Dedifferentiated amniotic fluid mesenchymal stem cell (primary cell): ENCODE measurements at regions not wholly inside any gene's neighbourhood (a gene's known extent, or its start where the extent isn't known, plus 50 kb on each side); places are given as distances from the start of the nearest gene placed in this dataset.
A peak's percentile ranks its signal among the peaks of the same experiment; 100 is the strongest.
"Not testable (repeated sequence)": the region's sequence is repeated elsewhere in the genome, so short reads cannot be mapped to it uniquely, and the experiment has no call there.

ENCODE experiments used
- DNase-seq: peaks from one replicate; pipeline ENCODE4 v3.0.0-alpha.2; 2016; ENCODE audit errors: extremely low spot score

DNA sequence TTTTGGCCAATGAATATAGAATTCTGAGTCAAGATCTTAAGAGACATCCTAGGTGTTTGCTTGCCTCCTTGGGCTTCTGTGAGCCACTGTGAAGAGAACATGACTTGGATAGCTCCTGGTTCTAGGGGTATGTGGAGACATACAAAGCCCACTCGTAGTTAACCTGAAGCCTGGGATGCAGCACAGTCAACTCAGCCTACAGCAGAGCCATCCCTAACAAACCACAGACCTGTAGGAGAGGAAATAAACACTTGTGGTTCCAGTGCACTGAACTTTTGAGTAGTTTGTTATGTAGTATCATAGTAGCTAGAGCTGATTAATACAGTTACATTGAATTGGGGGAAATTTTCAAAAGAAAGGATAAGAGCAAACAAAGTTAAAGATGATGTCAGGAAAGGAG lies 474.4 kb upstream of the HSF2 start:
- no peak for DNase-seq

DNA sequence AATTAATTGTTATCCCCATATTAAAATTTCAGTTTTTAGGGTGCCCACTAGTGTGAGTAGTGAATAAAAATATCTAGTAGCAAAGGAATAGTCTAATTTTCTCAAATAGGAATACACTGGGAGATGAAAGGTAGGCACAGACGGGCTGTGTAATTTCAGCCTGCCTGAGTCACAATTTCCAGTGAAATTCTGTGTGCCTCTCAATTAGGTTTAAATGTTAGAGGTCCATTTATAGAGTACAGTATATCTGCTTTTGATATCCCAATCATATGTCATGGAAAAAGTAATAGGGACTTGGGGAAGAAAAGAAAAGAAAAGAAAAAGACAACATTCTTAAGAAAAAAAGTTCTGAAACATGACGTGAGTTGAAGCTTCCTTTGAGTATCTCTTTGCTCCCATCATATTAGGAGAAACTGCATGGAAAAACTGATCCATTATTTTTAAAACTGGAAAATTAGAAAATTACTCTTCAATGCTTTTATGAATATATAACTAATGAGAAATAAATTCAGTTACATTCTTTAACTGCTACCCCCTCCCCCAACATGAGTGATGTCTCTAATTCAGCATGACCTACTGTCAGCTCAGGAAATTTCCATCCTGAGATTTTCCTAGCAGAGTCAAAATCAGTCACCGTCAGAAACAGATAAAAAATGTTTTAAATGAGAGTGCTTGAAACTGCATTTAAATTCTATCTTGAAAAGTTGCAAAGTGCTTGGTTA lies 473.8 kb upstream of the HSF2 start:
- no peak for DNase-seq

DNA sequence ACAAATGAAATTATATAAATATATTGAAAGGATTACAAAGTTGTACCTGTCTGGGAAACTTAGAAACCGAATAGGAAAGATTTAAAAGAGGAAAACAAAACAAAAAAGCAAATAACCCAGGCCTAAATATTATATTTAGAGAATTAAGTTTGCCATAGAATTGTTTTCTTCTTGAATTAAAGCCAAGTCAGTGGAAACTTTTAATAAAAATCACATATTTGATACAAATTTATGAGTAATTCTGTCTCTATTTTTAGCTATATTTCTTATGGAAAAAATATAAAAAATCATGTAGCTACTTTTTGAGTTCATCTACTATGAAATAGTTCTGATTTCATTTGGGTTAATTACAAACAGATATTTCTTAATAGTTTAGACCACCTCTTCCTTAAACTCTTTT lies 470.2 kb upstream of the HSF2 start:
- no peak for DNase-seq

DNA sequence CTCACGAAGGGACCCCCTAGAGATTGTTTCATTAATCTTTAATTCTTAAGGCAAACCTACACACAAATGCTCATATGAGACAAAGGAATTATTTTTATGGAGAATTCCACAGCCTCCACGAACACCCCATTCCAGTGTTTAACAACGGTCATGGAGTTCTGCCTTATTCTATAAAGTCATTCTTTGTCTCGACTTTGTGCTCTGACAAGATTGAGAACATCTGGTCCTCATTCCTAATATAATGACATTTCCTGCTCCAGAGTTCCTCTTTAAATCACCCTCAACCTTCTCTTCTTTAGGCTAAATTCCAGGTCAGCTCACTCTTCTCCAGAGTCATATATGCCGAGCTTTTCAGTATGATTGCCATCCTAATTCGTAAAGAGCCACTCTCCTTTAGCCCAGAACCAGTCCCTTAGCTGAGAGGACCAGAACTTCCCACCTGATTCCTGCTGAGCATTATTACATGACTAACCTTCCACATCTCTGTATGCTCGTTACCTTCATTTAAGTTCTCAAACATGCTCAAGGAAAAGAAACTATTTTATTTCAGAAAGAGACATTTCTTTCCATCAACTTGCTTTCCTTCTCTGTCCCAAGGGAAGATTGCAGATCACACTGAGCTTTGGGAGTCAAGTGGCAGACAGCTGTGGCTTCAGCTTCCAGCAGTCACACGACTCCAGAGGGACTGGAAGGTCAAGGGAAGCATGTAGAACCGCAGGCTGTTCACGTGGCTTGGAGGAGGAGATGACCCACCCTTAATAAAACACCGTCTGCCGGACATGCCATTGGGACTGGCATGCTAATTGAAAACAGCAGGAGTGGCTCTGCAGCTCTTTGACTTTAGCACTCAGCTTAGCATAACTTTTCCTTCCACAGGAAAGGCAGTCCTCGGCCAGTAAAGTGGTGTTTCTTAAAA lies 467.1 kb upstream of the HSF2 start:
- DNase-seq = peak; percentile 95

DNA sequence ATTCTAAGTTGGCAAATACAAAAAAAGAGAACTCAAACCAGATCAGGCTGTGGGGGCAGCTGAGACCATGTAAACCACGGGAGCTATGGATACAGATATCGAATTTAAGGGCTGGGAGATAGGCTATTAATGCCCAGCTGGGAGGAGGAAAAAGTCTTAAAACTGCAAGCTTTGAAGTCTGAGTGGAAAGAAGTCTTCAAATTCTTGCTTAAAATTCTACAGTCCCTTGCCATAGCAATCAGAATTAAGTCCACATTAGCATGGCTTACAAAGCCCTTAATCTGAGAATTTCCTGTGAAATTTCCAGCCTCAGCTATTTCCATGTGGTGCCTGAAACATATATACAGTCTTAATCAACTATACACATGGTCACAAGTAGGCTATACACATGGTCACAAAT lies 465.0 kb upstream of the HSF2 start:
- no peak for DNase-seq

DNA sequence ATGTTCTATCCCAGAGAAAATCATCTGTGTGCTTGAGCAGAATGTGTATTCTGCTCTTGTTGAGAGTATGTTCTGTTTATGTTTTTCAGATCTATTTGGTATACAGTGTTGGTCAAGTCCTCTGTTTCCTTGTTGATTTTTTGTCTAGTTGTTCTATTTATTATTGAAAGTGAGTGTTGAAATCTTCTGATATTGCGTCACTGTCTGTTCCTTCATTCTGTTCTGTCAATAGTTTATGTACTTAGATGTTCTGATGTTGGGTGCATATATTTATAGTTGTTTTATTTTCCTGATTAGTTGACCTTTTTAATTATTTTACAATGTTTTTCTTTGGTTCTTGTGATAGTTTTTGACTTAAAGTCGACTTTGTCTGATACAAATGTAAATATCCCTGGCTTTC lies 458.7 kb upstream of the HSF2 start:
- DNase-seq = no peak

DNA sequence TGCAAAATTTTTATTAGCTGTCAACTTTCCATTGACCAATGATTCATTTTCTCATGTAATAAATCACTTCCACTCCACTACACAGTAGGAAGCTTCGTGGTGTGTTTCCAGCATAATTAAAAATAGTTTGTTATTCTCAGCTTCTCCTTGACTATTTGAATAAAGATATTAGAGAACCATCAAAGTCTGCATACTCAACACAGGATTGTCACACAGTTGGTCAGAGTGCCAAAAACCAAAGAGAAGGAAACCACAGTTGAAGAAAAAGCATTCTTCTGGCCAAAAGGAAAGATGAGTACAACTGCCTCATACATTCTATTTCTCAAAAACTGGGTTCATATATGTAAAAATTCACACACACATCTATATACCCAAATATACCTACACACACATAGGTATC lies 455.1 kb upstream of the HSF2 start:
- no peak for DNase-seq

DNA sequence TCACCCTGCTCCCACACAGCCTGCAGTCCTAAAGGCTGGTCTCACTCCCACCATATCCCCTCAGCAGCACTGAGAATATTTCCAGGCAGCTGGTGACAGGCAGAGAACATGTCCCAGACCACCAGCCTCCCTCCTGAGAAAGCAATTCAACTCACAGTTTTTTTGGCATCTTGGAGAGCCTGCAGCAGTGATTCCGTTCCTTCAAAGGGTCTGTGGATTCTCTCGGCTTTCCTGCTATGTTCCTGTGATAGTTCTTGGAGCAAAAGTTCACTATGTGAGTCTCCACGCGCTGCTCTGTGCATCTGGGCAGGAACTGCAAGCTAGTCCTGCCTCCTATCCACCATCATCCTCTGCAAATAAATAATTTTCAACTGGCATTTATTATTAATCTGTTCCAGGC lies 448.3 kb upstream of the HSF2 start:
- no peak for DNase-seq

DNA sequence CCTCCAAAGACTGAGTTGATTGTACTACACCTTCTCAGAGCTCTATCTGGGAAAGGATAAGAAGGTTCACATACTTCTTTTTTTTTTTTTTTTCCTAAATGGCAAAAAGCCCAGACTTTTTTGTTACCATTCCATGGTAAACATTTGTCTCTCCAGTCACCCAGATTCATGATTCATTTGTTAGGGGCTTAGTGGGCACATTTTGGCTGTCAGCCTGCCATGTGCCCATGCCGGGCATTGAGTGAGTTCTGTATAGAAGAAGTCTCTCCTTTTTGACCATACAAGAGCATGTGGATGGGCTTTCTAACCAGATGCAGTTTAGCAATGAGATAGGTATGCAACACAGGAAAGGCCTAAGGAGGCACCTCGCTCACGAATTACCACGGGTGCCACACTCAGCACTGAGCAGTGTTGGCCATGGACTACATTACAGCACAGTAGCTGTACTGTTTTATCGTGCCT lies 447.5 kb upstream of the HSF2 start:
- peak; percentile 54 for DNase-seq

DNA sequence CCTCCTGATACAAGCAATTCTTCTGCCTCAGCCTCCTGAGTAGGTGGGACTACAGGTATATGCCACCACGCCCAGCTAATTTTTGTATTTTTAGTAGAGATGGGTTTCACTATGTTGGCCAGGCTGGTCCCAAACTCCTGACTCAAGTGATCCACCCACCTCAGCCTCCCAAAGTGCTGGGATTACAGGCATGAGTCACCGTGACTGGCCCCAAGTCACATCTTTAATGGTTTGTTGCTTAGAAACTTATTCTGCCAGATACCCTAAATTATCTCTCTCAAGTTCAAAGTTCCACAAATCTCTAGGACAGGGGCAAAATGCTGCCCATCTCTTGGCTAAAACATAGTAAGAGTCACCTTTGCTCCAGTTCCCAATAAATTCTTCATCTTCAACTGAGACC lies 444.1 kb upstream of the HSF2 start:
- not testable (repeated sequence) for DNase-seq

DNA sequence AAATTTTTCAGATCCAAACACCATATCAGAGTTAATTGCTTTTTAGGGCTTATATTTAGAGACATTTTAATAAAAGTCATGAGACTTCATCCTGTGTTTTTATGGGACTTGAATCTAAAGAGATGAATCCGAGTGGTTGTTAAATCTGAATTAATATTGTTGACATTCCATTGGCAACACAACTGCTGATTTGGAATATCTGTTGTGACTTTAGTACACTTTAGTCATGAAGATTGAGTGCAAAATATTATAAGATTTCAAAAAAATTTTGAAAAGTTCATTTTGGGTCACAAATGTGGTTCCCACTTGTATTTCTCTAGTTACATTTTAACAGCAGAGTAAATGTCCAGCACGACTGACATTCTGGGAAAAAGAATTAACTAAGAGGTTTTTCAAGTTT lies 442.7 kb upstream of the HSF2 start:
- no peak for DNase-seq

DNA sequence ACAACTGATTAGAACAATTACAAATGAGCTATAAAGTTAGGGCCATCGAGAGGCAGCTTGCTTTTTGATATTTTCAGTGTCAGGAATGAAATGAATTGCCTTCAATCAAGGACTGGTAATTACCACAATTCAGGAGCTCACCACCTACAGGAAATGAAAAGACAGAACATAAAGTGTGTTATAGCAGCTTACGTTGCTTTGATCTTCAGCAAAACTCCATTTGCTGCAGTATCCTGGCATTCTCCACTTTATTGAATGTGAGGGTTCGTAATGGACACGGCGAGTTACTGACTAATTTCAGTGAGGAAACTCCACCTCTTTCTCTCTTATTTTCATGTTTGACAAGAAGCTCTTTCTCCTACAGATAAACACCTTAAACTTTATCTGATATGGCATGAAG lies 440.0 kb upstream of the HSF2 start:
- DNase-seq = no peak

DNA sequence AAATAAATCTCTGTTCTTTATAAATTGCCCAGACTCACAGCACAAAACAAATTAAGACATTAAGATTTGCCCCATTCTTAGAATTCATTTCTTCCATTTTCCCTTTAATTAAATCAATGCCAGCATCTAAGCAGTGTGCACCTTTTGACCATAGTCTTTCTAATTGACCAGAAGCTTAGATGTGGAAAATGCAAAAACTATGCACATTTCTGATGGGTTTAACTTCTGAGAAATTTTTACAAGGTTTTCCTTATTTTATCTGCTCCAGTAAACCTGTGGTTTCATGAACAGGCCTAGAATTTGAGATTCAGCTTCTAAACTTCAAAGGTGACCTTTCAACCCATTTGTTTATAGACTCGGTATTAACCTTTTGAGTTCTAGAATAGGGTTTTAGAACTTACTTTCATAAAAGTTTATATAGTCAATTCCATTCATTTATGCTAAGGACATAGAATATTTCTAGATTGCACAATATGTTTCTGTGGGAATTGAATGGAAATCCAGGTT lies 437.8 kb upstream of the HSF2 start:
- no peak for DNase-seq

DNA sequence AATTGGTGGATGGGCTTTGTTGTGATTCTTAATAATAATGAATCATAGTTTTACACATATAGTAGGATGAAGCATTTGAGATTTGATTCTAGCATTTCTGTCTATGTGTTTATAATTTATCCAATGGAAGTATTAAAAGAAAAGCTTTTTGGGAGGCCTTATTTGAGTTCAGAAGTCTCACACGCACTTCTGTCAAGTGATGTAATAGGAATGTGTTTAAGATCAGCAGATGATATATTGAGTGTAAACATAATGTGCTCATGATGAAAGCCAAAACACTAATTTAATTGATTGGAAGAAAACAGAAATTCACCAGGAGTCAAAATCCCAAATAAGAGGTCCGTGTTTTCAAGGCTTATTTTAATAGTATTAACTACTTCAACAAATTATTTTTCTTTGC lies 435.6 kb upstream of the HSF2 start:
- DNase-seq = no peak

DNA sequence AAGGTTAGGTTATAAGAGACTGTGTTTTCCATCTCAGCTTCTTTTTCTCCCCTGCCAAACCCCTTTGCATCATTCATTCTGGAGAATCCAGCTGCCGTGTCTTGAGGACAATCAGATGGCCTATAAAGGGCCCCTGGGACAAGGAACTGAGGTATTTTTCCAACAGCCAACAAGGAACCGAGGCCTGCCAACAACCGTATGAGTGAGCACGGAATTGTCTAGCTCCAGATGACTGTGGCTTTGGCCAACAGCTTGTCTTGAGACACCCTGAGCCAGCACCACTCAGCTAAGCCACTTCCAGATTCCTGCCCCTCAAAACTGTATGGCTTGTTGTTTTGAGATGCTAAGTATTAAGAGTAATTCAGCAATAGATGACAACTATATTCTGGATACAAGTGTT lies 433.7 kb upstream of the HSF2 start:
- DNase-seq = no peak

DNA sequence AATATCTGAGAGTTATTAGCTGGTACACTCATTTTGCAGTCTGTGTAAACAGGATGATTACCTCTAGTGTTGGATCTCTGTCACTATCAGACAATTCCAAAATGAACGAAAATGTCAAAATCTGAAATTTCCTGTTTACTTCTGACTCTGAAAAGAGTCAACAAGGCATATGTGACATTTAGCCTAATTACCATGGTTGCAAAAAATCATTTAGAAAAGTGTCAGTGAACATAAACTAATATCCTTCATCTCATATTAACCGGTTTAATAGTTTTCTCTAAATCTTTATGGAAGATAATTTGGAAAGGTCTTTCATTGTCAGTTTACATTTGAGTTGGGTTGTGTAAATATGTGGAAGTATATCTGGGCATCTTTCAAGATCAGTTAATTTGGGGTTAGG lies 431.8 kb upstream of the HSF2 start:
- DNase-seq = no peak

DNA sequence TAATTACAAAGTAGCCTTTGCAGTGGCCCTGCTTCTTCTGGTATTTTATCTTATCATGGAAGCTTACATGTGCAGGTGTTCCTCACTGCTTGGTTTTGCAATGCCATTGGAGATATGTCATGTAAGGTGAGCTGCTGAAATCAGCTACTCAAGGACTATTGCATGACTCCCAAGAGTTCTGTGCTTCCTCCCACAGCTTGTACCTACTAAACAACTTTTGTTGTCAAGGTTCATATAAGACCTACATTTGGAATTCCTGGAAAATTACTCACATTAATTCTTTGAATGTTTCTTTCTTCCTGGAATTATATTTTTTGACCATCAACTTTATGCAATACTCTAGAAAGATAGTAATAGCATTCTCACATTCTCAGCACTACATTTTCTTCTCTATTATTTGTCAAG lies 427.5 kb upstream of the HSF2 start:
- peak; percentile 45 for DNase-seq

DNA sequence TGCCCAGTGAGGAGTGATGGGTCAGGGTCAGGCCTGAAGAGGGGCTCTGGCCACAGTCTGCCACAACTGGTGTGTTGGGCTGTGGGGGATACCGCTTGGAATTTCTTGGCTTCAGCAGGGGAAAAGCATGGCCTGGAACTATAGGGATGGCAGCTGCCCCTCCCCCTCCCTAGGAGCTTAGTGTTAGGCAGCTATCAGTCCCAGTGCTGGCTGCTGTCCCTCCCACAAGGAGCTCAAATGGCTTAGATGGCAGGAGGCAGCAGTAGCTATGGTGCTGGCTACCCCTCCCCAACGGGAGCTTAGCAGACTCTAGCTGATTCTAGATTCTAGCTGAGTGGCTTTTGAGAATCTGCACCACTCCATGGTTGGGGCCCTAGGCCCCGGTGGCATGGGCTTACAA lies 414.5 kb upstream of the HSF2 start:
- no peak for DNase-seq

DNA sequence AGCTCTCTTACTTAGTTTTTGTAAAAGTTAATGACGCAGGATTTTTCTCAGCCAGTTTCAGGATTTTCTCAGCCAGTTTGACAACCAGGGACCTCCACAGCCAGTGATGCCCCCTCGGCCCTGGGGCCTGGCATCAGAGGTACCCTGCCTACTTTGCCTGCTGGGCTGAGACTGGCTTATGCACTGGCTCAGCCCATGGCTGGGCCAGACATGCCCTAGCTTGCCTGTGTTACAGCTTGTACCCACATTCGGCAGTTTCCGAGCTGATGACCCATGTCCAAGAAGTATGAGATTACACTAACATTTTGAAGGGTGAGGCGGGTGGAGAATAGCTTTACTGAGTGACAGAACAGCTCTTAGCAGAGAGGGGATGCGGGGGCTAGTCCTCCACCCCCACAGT lies 406.1 kb upstream of the HSF2 start:
- DNase-seq = no peak

DNA sequence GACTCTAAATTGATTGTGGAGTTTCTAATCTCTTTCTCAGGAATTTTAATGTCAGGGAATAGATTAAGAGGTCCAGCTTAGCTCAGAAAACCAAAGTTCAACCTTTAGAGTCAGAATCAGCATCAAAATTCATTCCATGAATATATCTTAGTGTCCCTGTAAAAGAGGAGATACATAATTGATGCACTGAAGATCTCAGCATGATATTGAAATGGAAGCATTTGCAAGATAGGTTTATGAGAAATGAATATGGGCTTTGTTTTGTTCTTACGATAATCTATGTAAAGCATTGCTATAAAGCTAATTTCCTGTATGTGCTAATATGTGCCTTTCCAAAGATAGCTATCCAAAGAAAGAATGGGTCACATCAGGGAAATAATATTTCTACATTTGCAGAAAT lies 404.5 kb upstream of the HSF2 start:
- DNase-seq = no peak

DNA sequence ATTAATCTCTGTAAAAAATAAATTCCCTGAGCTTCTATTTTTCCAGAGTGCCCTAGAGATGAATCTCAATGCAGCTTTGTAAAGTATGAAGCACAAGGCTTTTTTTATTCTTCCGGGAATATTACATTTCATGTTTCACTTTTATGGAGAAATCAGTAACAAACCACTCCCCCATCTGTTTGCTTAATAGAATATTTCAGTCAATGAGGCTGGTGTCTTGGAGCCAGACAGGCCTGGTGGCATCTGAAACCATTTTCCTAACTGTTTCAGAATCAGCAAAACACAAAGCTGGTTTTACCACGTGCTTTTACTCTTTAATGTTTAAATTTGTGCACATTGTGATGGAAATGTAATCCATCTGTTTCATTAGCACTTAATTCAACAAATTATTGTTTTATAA lies 400.8 kb upstream of the HSF2 start:
- DNase-seq = no peak

DNA sequence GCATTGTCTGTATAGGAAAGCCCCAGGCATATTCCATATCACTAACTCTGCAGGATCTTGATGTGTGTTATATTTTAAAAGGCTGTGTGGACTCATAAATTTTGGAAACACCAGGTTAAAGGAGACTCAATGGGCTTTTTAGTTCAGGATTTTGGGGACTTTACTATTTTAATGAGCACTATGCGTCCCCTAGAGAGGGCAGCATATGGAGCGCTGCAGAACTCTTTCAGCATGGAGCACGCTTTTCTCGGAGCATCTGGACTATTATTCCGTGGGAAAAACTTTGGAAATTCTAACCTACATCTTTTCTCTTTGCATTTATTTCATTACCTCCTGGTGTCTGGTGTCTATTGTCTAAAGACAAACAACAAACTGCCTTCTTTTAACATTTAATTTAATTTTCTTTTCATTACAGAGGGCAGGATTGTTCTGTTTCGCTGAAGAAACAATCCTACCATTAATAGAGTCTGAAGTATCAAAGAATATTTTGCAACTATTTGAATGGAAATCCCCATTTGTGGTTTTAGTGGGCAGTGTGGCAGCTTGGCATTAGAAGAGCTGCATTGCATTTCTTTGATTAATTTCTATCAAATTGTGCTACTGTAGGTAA lies 399.9 kb upstream of the HSF2 start:
- DNase-seq = no peak

DNA sequence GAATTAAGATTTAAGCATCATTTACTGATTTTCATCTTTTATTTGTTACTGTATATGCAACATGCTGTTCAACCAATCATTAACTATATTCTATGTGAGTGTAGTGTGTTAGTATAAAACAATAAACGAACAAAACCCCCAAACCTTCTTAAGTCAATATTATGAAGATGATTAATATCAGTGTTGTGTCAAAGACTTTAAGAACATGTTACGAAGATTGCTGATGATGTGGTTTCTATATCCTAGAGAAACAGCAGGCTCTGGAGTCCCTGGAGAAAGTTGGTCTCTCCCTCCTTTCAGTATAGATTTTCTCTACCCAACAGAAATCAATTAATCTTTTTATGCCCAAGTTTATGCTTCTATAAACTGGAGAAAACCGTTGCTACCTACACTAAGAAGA lies 393.8 kb upstream of the HSF2 start:
- DNase-seq = no peak
